GM18868 (cell line): ENCODE measurements at regions not wholly inside any gene's neighbourhood (a gene's known extent, or its start where the extent isn't known, plus 50 kb on each side); places are given as distances from the start of the nearest gene placed in this dataset.

Source experiments
- ATAC-seq: cut with Tn5 transposase; IDR thresholded peaks from one replicate; pipeline ENCODE4 v1.9.1; 2021; ENCODE audit warnings: mild to moderate bottlenecking, moderate library complexity; ENCODE audit not compliant: unreplicated experiment

DNA sequence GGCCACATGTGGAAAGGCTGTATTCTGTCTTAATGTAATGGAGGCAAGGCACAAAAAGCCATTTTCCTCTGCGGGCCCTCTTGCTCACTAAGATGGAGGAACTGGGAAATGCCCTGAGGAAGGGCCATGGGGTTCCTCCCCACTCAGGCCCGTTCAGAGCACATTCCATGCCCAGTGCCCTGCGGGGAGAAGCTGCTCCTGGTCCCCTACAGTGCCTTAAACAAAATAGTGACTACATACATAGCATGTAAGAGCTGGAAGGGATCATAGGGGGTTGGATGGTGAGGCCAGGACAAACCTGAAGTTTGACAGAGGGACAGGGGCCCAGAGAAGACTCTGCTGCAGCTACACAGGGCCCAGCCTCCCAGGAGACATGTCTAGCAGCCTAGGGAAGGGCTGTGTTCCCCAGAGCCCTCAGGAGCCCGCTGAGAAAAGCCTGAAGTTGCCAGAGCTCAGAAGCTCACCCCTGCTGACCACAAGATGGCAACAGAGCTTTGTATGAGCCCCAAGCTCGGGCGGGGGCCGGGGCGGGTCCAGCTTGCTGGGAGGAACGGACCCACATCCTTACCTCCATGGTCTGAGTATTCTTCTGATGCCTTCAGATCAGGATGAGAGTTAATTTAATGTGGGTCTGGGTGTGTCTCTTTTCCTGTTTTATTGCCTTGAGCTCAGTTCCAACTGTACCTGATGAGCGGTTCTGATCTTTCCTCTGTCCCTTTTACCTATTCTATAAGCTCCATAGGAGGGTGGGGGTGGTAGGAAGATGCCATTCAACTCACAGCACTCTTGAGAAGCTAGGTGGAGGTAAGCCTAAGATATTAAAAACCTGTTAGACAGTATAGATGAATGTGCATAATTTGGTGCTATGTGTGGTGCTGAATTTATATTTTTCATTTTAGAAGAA is 242.9 kb downstream of the CDC5L start:
- no peak for ATAC-seq

DNA sequence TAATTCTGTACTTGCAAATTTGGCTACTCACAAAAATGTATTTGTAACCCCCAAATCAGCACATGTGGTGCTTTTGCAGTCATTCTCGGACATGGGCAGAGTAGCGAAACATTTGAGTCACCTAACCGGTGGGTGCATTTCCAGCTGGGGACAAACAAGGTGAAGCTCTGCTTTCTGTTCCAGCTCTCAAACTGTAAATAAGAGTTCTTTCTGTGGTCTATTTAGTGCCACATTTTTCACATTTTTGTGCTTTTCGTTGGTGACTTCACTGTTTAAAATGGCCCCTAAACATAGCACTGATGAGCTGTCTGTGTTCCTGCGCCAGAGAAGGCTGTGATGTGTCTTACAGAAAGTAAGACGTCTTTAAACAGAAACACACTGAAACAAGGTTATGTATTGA is 244.5 kb downstream of the CDC5L start:
- no peak for ATAC-seq

DNA sequence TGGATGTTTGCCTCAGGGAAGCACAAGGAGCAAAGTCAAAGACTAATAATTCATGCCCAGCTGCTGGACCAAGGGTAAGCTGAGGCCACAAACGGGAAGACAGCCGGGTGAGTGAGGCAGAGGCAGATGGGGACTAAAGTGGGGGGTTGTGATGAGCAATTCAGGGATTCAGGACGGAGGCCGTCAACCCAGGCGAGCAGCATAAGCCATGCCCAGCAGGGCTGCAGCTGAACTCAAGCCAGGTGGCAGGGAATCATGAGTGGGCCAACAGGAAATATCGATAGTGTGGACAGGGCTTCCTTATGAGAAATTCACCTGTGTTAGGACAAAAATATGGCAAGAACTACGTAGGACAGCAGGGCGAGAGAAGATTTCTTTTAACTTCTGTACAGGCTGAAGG is 246.8 kb downstream of the CDC5L start:
- no peak for ATAC-seq

DNA sequence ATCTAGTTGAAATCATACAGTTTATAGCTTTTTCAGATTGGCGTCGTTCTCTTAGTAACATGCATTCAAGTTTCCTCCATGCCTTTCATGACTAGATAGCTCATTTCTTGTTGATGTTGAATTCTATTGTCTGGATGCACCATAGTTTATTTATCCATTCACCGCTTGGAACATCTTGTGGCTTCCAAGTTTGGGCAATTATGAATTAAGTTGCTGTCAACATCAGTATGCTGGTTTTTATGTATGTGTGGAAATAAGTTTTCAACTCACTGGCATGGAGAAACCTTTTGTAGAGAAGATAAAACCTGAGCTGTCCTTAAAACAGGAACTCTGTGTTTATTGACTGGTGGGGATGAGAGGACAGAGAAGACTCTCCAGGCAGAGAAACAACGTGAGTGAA is 248.0 kb downstream of the CDC5L start:
- no peak for ATAC-seq

DNA sequence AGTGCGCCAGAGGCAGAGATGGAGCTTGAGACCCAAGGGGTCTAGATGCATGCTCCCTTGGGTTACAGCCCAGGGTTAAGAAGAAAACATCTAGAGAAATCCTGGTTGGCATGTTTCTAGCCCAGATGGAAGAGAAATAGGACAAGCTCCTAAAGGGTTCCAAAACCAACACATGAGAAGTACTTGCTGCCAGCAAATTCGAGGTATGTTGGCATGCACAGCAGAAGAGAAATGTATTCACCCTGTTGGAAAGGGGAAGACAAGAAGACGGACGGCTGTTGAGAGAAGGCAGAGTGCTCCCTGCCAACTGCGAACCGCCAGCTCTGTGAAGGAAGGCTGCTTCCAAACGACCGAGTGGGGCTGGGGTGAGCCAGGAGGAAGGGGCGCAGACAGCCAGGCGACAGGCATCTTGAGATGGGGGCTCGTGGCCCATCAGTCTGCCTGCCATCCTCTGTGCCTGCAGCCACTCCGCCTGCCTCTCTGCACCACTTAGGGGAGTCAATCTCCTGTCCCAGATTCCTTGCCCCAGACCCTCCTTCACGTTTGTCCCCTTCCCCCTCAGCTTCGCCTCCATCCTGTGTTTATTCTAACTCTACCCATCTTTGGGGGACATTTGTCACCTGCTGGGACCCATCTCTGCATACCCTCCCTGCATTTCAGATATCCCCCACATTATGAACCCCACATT is 249.2 kb downstream of the CDC5L start:
- ATAC-seq = no peak

DNA sequence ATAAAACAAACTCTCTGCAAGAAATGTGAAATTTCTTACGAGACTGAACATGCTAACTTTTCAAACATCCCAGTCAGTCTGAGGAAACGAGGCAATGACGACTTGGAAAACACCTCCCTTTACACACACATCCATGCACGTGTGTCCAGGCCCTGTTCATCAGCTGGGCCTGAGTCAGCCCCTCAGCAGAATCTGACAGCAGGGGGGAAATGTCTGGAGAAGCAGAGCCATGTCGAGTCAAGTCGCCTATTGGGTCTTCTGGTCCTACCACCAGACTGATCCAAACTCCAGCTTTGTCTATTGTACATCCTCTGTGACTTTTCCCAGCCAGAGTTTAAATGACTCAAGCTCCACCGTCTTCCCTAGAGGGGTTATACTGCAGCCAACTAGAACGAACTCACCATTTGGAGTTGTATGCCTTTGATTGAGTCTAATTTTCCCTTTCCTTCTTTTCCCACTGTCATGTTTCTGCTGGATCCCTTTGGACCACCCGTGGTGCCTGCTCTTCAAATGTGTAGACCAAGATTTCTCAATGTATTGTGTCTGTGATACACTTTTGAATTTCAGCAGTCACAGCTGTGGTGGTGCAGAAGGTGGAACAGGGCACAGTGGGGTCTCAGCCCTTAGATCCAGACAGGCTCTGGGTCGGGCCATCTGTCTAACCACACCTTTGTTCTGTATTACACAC is 254.0 kb downstream of the CDC5L start:
- no peak for ATAC-seq

DNA sequence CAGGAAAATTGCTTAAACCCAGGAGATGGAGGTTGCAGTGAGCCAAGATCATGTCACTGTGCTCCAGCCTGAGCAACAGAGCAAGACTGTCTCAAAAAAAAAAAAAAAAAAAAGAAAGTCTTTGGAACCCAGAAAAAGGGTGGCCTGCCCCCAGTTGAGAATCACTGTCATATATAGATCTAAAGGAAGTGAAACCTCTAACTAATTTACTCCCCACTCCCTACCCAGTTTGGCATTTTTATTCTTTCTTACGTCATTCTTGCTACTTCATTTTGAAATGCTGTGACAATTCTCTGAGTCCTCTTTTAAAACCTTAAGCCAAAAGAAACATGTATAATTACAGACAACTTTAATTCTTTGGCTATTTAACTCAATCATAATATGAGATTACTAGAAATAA is 254.8 kb downstream of the CDC5L start:
- ATAC-seq = peak; percentile 62

GRCh38 chr6:44642870-44643522 is 255.5 kb downstream of the CDC5L start:
- no peak for ATAC-seq

DNA sequence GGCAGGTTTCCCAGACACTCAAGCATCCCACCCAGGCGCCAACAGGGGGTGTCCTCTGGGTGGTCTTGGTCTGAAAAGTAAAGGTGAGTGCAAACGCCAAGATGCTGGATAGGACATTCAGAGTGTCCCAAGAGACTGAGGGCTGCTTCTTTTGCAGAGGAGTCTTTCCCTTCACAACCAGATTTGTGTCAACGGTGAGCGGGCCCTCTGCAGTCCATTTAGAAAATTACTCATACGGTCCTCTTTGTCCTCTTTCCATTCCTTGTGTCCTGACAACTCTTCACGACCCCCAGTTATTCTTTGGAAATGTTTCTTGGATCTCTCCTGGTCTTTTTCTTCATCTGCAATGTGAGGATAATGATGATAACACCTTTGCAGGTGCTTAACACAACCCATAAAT is 257.8 kb downstream of the CDC5L start:
- ATAC-seq = no peak

DNA sequence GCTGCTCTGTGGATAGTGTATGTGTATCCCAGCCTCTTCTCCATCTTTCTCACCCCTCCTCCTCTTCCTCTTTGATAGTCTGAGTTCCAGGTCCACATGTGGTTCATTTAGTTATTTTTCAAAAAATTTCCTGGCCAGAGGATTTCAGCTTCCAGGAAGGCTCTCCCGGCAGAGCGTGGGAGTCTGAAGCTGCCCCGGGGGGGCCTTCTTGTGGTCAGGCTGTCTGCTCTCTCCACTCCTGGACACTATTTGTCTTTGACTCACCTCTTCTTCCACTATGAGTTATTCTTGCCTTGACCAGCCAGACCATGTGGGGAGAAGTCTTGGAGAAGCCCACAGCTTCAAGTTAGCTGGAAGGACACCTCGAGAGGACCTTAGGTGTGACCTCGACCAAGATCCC is 258.8 kb downstream of the CDC5L start:
- ATAC-seq = no peak

DNA sequence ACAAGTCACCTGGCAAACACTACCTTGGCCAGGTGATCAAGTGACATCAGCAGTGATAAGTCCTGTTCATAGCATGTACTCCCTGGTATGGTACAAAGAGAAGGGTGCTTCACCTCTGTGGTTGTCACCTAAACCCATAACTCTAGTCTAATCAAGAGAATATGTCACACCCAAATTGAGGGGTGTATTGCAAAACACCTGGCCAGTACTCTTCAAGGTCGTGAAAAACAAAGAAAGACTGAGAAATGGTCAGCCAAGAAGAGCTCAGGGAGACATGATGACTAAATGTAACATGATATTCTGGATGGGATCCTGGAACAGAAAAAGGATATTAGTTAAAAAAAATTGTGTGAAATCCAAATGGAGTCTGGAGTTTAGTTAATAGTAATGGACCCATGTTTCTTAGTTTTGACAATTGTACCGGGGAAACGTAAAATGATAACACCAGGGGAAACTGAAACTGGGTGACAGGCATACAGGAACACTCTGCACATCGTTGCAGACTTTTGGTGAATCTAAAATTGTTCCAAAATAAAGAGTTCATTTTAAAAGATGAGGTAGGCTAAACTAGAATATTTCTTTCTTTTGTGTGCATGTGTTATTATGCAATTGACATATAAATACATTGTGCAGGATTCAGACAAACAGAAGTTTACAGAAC is 262.0 kb downstream of the CDC5L start:
- no peak for ATAC-seq

DNA sequence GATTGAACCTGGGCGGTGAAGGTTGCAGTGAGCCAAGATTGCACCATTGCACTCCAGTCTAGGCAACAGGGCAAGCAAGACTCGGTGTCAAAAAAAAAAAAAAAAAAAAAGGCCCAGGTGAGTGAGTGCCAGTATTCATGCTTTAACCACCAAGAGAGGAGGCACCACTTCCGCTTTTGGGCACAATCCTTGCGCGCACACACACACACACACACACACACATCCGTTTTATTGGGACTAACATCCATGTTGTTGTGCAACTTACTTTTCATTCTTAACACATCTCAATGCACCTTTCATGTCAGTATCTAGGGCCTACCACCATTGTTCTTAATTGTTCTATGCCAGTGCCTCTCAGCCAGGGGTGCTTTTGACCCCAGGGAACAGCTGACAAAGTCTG is 263.0 kb downstream of the CDC5L start:
- ATAC-seq = no peak

GRCh38 chr6:44650947-44651346 is 263.4 kb downstream of the CDC5L start:
- no peak for ATAC-seq

DNA sequence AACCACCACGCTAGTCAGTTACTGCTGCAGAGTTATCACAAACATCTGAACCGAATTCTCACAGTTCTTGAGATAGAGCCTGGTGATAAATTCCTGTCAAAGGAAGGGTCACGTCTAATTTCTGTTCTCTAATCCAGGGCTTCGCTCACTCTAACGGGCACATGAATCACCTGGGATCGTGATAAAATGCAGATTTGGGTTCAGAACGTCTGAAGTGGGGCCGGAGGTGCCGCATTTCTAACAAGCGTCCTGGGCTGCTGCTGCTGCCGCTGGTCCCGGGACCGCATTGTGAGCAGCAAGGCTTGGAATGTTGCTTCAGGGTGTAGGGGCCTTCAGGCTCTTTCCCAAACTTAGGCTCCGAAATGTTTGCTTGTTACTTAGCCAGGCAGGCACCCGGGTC is 264.1 kb downstream of the CDC5L start:
- no peak for ATAC-seq

DNA sequence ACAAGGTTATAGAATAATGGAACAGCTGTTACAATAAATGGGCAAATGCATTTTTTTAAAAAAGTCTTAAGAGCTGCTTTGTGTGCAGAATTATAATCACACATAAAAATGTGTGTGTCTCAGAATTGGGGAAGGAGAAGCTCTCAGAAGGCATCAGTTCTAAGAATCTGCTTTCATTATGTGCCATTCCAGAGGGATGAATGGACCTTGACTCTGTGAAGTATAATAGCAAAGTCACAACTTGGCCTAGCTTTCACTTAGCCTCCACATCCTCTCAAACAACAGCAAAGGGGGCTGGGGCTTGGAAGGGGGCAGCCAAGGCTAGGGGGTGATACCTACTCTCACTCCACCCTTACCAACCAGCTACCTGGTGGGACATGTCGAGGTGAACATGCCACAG is 265.0 kb downstream of the CDC5L start:
- no peak for ATAC-seq

GRCh38 chr6:44653091-44653490 is 265.6 kb downstream of the CDC5L start:
- no peak for ATAC-seq

GRCh38 chr6:44653761-44654218 is 266.3 kb downstream of the CDC5L start:
- no peak for ATAC-seq

DNA sequence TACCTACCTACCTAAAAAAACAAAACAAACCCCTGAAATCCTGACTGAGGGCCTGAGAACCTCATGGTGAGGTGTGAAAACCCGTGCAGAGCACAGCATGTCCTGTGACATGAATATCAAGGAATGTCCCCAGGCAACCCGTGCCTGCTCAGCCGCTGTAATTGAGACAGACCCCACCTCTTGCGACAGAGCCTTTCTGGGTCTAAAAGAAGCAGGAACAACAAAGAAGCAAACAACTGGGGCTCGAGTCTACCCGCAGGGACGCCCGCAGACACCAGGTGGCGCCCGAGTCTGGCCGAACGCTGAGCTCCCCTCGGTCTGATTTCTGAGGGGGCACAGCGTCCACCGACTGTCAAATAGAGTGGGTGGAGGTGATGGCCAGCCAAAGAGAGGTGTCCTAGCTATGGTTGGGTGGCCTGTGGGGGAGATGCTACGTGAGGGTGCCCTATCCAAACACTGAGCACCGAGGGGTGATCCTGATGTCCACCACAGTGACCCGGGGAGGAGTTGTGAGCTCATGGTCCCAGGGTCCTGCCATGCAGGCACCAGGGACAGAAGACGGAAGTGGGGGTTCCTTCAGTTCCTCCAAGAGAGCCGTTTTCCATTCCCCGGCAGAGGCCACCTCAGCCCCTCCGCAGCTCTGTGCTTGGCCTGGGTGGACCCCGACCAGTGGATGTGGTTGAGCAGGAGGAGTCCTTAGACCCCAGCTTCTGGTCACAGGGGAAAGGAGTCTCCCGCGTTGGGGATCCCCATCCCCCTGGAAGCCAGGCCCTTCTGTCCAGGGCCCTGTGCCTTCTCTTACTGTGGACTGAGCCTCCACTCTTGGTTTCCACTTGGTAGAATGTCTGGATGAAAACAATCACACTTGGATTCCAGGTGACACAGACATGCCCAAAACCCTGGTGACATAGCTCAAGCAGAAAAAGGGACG is 268.2 kb downstream of the CDC5L start:
- ATAC-seq = peak; percentile 65

GRCh38 chr6:44656691-44657090 is 269.2 kb downstream of the CDC5L start:
- ATAC-seq = no peak
